Stimulated activated CD4-positive, alpha-beta T cell treated with anti-CD3 and anti-CD28 coated beads, Interleukin-15, amount 100 ng/mL, for 48 hours (primary cell): ENCODE measurements at regions not wholly inside any gene's neighbourhood (a gene's known extent, or its start where the extent isn't known, plus 50 kb on each side); places are given as distances from the start of the nearest gene placed in this dataset.

Experiments used
- DNase-seq, 2 donors: peaks; one replicate each; pipeline ENCODE4 v3.0.0-alpha.2; 2020; ENCODE audit warnings: low read depth in 2 of 2

- DNase-seq = no peak
These were observed 242.6 kb downstream of the NDFIP2 start for GRCh38 chr13:79723519-79724024.

GRCh38 chr13:79722885-79723445, 242.0 kb downstream of the NDFIP2 start:
- no peak for DNase-seq

GRCh38 chr13:79716191-79716590, 235.2 kb downstream of the NDFIP2 start:
- DNase-seq = no peak

GRCh38 chr13:79711631-79712030, 230.7 kb downstream of the NDFIP2 start:
- no peak for DNase-seq

- DNase-seq = no peak
These were observed 229.4 kb downstream of the NDFIP2 start for GRCh38 chr13:79710376-79710775.

GRCh38 chr13:79709471-79709870, 228.5 kb downstream of the NDFIP2 start:
- no peak for DNase-seq

GRCh38 chr13:79703772-79704171, 222.8 kb downstream of the NDFIP2 start:
- DNase-seq = no peak

GRCh38 chr13:79695754-79696153, 214.8 kb downstream of the NDFIP2 start:
- DNase-seq = no peak

- no peak for DNase-seq
These were observed 211.9 kb downstream of the NDFIP2 start for GRCh38 chr13:79692846-79693245.

- no peak for DNase-seq
These were observed 210.9 kb downstream of the NDFIP2 start for GRCh38 chr13:79691826-79692225.

- DNase-seq = no peak
These were observed 207.8 kb downstream of the NDFIP2 start for GRCh38 chr13:79688741-79689140.

- no peak for DNase-seq
These were observed 205.5 kb downstream of the NDFIP2 start for GRCh38 chr13:79686441-79686840.

- DNase-seq = no peak
These were observed 203.4 kb downstream of the NDFIP2 start for GRCh38 chr13:79684371-79684770.

GRCh38 chr13:79682164-79682563, 201.2 kb downstream of the NDFIP2 start:
- no peak for DNase-seq

GRCh38 chr13:79681069-79681468, 200.1 kb downstream of the NDFIP2 start:
- no peak for DNase-seq

- DNase-seq = no peak
These were observed 199.5 kb downstream of the NDFIP2 start for GRCh38 chr13:79680485-79680884.

GRCh38 chr13:79679334-79679733, 198.4 kb downstream of the NDFIP2 start:
- DNase-seq = peak; percentile 9 to 11

GRCh38 chr13:79678100-79678499, 197.1 kb downstream of the NDFIP2 start:
- no peak for DNase-seq

GRCh38 chr13:79675931-79676660, 195.1 kb downstream of the NDFIP2 start:
- DNase-seq = no peak

- DNase-seq = no peak
These were observed 194.0 kb downstream of the NDFIP2 start for GRCh38 chr13:79674765-79675515.

- DNase-seq = no peak
These were observed 193.0 kb downstream of the NDFIP2 start for GRCh38 chr13:79673993-79674377.

- no peak for DNase-seq
These were observed 192.5 kb downstream of the NDFIP2 start for GRCh38 chr13:79673310-79673992.
